SU-DHL-6 (cell line): ENCODE measurements at regions not wholly inside any gene's neighbourhood (a gene's known extent, or its start where the extent isn't known, plus 50 kb on each side); places are given as distances from the start of the nearest gene placed in this dataset.
"Not testable (repeated sequence)": the region's sequence is repeated elsewhere in the genome, so short reads cannot be mapped to it uniquely, and the experiment has no call there.

Source experiments
- CTCF ChIP-seq: fragments of 200-600 bp; sonication (generic); IDR thresholded peaks from one replicate; pipeline ENCODE4 v1.5.1; 2017; ENCODE audit warnings: antibody characterized with exemption, mild to moderate bottlenecking, low read length, moderate library complexity; ENCODE audit not compliant: insufficient read depth, poor library complexity, severe bottlenecking
- EZH2phosphoT487 ChIP-seq: fragments of 200-600 bp; sonication (generic), shearing (Covaris generic); conservative IDR thresholded peaks from 2 replicates; pipeline ENCODE4 v1.6.1; 2018; ENCODE audit warnings: mild to moderate bottlenecking, antibody characterized with exemption, low read length, moderate library complexity, mixed read lengths

DNA sequence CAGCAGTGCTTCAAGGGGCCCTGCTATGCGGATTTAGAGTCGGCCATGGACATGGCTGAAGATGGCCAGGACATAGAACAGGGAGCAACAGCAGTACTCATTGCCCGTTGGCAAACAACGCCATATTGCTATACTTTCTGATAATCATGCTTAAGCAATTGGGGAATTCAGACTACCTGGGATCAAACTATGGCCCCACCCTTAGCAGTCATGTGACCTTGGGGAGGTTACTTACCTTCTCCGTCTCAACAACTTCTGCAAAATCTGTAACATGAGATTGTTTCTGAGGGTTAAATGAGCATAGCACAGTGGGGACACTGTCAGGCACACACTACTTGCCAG lies 62.1 kb upstream of the MSMB start:
- not testable (repeated sequence) for TF ChIP-seq CTCF, EZH2phosphoT487
